ENCODE measurements at regions not wholly inside any gene's neighbourhood (a gene's known extent, or its start where the extent isn't known, plus 50 kb on each side); places are given as distances from the start of the nearest gene placed in this dataset.

DNA sequence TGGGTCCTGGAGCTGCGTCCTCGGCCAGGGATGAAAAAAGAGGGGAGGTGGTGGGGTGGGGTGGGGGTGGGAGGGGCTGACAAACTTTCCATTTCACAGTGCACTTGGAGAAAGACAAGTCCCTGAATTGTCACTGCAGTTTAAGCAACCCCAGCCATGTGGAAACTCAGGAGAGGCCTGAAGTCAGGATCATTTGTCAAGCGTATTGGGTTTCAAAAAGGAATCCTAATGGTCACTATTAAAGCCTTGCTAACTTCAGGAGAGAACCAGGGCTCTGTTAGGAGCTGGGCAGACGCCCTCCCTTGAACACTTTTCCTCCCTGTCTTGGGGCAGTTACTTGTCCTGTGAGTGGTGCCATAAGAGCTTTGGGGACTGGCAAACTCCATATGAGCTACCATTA is 159.9 kb downstream of the FNDC1 start:
- no peaks in the 10 kb centered on the region for H3K4me1 ChIP-seq (replicated peaks in 1 of 2; ENCODE audit: control insufficient read depth in 2 of 2, insufficient read depth in 2 of 2, low read length in 2 of 2)
- no peak overlapping the region for H3K4me3 ChIP-seq
- H3K4me2 ChIP-seq (ENCODE audit: insufficient read depth, low read length), result no peak overlapping the region
- H3K9ac ChIP-seq (ENCODE audit: insufficient read depth in 1 of 2, low read depth in 2 of 2, low read length in 2 of 2), result no peak overlapping the region
- H3K27ac ChIP-seq (ENCODE audit: extremely low read depth, low read depth, low read length), result no peak overlapping the region
- H2AFZ ChIP-seq (ENCODE audit: low read depth, low read length), result no peak overlapping the region
- DNase-seq (ENCODE audit: extremely low read depth in 1 of 4, low spot score in 3 of 4) (no peak), ATAC-seq (no peak), FAIRE-seq (no peak)
- in situ Hi-C loops (cut with MboI), result no loop called here
- no peaks in the 10 kb centered on the region for H3K9me1 ChIP-seq (ENCODE audit: control insufficient read depth, insufficient read depth, low read length)
- intact Hi-C loops (cut with micrococcal nuclease), result no loop called here
- no peaks in the 10 kb centered on the region for H3K36me3 ChIP-seq (ENCODE audit: control insufficient read depth, insufficient read depth, low read length)
- ChIA-PET POLR2A (interaction anchor here (1.6 kb wide), 1 partner anchor 11 kb away, joined by 5 read pairs; no protein-coding TSS in a partner anchor), CTCF (ENCODE audit: low intra/inter-chr PET ratio) (no interaction called here)
- 0% methylated on average over 2 of the region's 4 CpGs for WGBS (ENCODE audit: insufficient coverage, low coverage, missing lambda C conversion rate)
- H4K20me1 ChIP-seq (replicated peaks; ENCODE audit: control insufficient read depth, insufficient read depth, low read length), result no peaks in the 10 kb centered on the region; the same call in 1 of the 2 replicates
- peaks cover 5 to 20% of the 10 kb centered on the region in 2 experiments; a peak in 4 of 5 replicates for H3K27me3 ChIP-seq (ENCODE audit: control insufficient read depth in 2 of 2, insufficient read depth in 2 of 2, low read length in 2 of 2)
- H3K9me3 ChIP-seq (replicated peaks; ENCODE audit: control insufficient read depth, insufficient read depth, low read depth, low read length), result no peaks in the 10 kb centered on the region
- no TSS peak for BruUV-seq (replicated peaks)
- H3K79me2 ChIP-seq (ENCODE audit: control insufficient read depth, insufficient read depth, low read length), result no peaks in the 10 kb centered on the region
- no peak for TF ChIP-seq BRCA1 (IDR thresholded peaks at IDR 0.05)
- no peak for TF ChIP-seq BRCA1 (CRISPR knock-in tag; IDR thresholded peaks at IDR 0.05)
- TF ChIP-seq ZNF76 (CRISPR knock-in tag; IDR thresholded peaks at IDR 0.05; ENCODE audit: borderline replicate concordance), result no peak
- TF ChIP-seq, protein P1, sequence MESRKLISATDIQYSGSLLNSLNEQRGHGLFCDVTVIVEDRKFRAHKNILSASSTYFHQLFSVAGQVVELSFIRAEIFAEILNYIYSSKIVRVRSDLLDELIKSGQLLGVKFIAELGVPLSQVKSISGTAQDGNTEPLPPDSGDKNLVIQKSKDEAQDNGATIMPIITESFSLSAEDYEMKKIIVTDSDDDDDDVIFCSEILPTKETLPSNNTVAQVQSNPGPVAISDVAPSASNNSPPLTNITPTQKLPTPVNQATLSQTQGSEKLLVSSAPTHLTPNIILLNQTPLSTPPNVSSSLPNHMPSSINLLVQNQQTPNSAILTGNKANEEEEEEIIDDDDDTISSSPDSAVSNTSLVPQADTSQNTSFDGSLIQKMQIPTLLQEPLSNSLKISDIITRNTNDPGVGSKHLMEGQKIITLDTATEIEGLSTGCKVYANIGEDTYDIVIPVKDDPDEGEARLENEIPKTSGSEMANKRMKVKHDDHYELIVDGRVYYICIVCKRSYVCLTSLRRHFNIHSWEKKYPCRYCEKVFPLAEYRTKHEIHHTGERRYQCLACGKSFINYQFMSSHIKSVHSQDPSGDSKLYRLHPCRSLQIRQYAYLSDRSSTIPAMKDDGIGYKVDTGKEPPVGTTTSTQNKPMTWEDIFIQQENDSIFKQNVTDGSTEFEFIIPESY (CRISPR knock-in tag; IDR thresholded peaks at IDR 0.05), result no peak
- no peak for TF ChIP-seq TBL1XR1 (IDR thresholded peaks at IDR 0.05; ENCODE audit: low read length in 2 of 2)
- no peak for TF ChIP-seq ZKSCAN3 (CRISPR knock-in tag; IDR thresholded peaks at IDR 0.05)
- TF ChIP-seq, protein P2, sequence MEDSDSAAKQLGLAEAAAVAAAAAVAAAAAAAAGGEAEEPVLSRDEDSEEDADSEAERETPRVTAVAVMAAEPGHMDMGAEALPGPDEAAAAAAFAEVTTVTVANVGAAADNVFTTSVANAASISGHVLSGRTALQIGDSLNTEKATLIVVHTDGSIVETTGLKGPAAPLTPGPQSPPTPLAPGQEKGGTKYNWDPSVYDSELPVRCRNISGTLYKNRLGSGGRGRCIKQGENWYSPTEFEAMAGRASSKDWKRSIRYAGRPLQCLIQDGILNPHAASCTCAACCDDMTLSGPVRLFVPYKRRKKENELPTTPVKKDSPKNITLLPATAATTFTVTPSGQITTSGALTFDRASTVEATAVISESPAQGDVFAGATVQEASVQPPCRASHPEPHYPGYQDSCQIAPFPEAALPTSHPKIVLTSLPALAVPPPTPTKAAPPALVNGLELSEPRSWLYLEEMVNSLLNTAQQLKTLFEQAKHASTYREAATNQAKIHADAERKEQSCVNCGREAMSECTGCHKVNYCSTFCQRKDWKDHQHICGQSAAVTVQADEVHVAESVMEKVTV (CRISPR knock-in tag; IDR thresholded peaks at IDR 0.05), result no peak
- TF ChIP-seq MBD2 (IDR thresholded peaks at IDR 0.05; ENCODE audit: borderline replicate concordance, low read depth), result no peak
- TF ChIP-seq, protein P3, sequence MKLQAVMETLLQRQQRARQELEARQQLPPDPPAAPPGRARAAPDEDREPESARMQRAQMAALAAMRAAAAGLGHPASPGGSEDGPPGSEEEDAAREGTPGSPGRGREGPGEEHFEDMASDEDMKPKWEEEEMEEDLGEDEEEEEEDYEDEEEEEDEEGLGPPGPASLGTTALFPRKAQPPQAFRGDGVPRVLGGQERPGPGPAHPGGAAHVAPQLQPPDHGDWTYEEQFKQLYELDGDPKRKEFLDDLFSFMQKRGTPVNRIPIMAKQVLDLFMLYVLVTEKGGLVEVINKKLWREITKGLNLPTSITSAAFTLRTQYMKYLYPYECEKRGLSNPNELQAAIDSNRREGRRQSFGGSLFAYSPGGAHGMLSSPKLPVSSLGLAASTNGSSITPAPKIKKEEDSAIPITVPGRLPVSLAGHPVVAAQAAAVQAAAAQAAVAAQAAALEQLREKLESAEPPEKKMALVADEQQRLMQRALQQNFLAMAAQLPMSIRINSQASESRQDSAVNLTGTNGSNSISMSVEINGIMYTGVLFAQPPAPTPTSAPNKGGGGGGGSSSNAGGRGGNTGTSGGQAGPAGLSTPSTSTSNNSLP (IDR thresholded peaks at IDR 0.05; ENCODE audit: borderline replicate concordance, low read depth, low read length), result no peak
- TF ChIP-seq, protein P4, sequence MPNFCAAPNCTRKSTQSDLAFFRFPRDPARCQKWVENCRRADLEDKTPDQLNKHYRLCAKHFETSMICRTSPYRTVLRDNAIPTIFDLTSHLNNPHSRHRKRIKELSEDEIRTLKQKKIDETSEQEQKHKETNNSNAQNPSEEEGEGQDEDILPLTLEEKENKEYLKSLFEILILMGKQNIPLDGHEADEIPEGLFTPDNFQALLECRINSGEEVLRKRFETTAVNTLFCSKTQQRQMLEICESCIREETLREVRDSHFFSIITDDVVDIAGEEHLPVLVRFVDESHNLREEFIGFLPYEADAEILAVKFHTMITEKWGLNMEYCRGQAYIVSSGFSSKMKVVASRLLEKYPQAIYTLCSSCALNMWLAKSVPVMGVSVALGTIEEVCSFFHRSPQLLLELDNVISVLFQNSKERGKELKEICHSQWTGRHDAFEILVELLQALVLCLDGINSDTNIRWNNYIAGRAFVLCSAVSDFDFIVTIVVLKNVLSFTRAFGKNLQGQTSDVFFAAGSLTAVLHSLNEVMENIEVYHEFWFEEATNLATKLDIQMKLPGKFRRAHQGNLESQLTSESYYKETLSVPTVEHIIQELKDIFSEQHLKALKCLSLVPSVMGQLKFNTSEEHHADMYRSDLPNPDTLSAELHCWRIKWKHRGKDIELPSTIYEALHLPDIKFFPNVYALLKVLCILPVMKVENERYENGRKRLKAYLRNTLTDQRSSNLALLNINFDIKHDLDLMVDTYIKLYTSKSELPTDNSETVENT (CRISPR knock-in tag; IDR thresholded peaks at IDR 0.05), result no peak
- no peak for TF ChIP-seq XRCC3 (IDR thresholded peaks at IDR 0.05)
- TF ChIP-seq, protein P5, sequence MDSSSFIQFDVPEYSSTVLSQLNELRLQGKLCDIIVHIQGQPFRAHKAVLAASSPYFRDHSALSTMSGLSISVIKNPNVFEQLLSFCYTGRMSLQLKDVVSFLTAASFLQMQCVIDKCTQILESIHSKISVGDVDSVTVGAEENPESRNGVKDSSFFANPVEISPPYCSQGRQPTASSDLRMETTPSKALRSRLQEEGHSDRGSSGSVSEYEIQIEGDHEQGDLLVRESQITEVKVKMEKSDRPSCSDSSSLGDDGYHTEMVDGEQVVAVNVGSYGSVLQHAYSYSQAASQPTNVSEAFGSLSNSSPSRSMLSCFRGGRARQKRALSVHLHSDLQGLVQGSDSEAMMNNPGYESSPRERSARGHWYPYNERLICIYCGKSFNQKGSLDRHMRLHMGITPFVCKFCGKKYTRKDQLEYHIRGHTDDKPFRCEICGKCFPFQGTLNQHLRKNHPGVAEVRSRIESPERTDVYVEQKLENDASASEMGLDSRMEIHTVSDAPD (CRISPR knock-in tag; IDR thresholded peaks at IDR 0.05), result no peak

Data from K562 (cell line).